ENCODE measurements at regions not wholly inside any gene's neighbourhood (a gene's known extent, or its start where the extent isn't known, plus 50 kb on each side); places are given as distances from the start of the nearest gene placed in this dataset.
"Not testable (repeated sequence)": the region's sequence is repeated elsewhere in the genome, so short reads cannot be mapped to it uniquely, and the experiment has no call there.

DNA sequence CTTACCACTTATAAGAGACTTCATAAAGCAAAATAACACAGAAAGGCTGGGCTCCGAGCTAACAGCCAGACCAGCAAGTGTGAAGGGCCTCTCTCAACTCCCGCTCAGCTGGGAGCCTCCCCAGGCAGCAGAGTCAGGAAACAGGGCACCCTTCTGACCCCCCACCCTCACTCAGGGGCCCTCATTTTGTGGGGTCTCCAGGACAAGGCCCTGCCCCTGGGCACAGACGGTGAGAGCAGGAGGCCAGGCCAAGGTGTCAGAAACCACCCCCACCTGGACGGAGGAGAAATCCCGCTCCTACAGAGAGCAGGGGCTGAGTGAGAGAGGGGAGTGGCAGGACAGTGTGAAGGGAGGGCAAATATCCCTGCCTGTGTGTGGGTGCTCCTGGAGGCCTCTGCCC, 135.8 kb upstream of the FOXD4L5 start:
- Histone ChIP-seq H3K9me3 (no peaks in the 10 kb centered on the region; the same call in 1 of the 2 replicates), H3K27me3 (no peaks in the 10 kb centered on the region), H3K36me3 (no peaks in the 10 kb centered on the region), H3K4me3 (ENCODE audit: low read depth, low read length) (no peak overlapping the region), H3K4me1 (no peaks in the 10 kb centered on the region)
- DNase-seq = no peak
- TF ChIP-seq, protein P1, sequence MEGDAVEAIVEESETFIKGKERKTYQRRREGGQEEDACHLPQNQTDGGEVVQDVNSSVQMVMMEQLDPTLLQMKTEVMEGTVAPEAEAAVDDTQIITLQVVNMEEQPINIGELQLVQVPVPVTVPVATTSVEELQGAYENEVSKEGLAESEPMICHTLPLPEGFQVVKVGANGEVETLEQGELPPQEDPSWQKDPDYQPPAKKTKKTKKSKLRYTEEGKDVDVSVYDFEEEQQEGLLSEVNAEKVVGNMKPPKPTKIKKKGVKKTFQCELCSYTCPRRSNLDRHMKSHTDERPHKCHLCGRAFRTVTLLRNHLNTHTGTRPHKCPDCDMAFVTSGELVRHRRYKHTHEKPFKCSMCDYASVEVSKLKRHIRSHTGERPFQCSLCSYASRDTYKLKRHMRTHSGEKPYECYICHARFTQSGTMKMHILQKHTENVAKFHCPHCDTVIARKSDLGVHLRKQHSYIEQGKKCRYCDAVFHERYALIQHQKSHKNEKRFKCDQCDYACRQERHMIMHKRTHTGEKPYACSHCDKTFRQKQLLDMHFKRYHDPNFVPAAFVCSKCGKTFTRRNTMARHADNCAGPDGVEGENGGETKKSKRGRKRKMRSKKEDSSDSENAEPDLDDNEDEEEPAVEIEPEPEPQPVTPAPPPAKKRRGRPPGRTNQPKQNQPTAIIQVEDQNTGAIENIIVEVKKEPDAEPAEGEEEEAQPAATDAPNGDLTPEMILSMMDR (IDR thresholded peaks at IDR 0.05; ENCODE audit: low read depth, low read length) = no peak

DNA sequence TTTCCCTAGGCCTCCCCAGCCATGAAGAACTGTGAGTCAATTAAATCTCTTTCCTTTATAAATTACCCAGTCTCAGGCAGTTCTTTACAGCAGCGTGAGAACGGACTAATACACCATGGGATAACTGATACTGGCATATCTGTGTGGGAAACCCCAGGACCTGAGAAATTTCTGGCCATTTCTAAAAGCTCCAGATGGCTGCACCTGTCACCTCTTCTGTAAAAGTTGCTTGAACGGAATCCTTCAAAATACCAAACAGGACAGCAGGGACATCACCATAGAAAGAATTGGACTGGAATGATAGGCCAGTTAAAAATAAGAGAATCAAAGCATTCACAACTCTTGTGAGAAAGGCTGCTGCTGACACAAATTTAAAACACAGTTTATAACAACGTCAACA, 134.0 kb upstream of the FOXD4L5 start:
- H3K4me3 ChIP-seq (ENCODE audit: low read depth, low read length); H3K27me3 ChIP-seq; H3K36me3 ChIP-seq; DNase-seq; H3K9me3 ChIP-seq; H3K4me1 ChIP-seq: not testable (repeated sequence)

DNA sequence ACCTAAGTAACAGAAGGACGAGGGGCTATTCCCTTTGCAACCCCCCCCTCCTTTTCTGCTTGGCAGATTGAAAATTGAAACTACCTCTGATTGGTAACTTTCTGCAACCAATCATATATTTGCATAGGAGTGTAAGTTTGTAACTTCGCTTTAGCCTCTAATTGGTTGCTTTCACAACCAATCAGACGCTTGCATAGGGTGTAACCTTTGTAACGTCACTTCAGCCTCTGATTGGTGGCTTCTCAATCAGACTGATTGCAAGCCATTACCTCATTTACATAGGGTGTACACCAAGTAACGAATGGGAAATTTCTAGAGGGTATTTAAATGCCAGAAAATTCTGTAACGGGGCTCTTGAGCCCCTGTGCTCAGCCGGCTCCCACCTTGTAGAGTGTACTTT, 131.9 kb upstream of the FOXD4L5 start:
- H3K27me3 ChIP-seq; DNase-seq; H3K9me3 ChIP-seq; H3K4me1 ChIP-seq; H3K4me3 ChIP-seq (ENCODE audit: low read depth, low read length); H3K36me3 ChIP-seq: not testable (repeated sequence)

DNA sequence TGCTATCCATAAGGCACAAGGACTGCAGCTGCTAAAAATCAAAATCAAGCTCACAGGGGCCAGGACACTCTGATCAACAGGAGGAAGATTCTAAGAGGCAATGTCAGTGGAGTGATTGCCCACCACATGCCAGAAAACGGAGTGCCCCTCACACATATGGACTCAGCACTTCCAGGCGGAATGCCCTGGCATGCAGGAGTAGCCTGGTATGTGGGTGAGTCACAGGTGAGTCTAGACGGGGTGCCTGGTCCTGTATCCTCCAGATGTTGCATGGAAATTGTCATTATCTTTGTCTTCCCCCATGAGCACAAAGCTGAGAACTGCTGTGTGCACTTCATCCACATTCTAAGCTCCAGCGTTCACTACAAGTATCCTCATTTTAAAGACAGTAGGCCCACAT, 129.2 kb upstream of the FOXD4L5 start:
- H3K36me3 ChIP-seq; H3K9me3 ChIP-seq; H3K27me3 ChIP-seq; H3K4me1 ChIP-seq; H3K4me3 ChIP-seq (ENCODE audit: low read depth, low read length); DNase-seq: not testable (repeated sequence)

DNA sequence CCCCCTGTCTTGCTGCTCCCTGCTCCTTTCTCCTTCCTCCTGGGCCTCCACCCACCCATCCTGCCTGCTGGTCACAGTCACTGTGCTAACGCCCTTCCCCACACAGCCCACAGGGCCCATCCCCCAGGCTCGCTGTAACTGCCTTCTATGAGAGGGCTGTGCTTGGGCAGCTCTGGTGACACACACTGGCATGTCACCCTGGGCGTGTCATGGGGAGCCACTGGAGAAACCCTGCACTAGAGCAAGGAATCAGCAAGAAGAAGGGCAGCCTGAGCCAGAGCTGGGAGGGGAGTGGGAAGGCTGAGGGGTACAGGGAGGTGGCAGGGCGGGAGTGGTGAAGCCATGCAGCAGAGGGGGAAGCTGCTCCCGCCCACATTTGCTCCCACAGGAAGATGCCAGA, 128.4 kb upstream of the FOXD4L5 start:
- H3K9me3 ChIP-seq; DNase-seq; H3K4me3 ChIP-seq (ENCODE audit: low read depth, low read length); H3K36me3 ChIP-seq; H3K27me3 ChIP-seq; H3K4me1 ChIP-seq: not testable (repeated sequence)

DNA sequence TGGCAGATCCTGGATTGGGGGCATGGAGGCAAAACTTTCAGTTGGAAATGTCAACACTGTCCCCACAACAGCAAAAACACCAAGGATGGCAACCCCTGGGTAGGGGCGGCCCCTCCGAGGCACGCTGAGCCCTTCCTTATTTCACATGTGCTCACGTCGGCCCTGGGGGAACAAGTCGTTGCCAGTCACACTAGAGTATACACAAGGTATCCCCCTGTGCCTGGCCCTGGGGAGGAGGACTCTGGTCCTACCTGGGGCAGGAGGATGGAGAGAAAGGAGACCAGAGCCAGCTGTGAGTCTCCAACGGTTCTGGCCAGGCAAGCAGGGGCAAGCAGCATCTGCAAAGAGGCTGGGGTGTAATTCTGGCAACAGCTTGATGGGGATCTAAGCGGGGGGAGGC, 126.9 kb upstream of the FOXD4L5 start:
- TF ChIP-seq, protein P1 (IDR thresholded peaks at IDR 0.05; ENCODE audit: low read depth, low read length) = no peak
- H3K4me1 ChIP-seq = no peaks in the 10 kb centered on the region
- no peaks in the 10 kb centered on the region for H3K36me3 ChIP-seq
- H3K9me3 ChIP-seq = no peaks in the 10 kb centered on the region; the same call in 1 of the 2 replicates
- no peak overlapping the region for H3K4me3 ChIP-seq (ENCODE audit: low read depth, low read length)
- no peak for DNase-seq
- no peaks in the 10 kb centered on the region for H3K27me3 ChIP-seq

DNA sequence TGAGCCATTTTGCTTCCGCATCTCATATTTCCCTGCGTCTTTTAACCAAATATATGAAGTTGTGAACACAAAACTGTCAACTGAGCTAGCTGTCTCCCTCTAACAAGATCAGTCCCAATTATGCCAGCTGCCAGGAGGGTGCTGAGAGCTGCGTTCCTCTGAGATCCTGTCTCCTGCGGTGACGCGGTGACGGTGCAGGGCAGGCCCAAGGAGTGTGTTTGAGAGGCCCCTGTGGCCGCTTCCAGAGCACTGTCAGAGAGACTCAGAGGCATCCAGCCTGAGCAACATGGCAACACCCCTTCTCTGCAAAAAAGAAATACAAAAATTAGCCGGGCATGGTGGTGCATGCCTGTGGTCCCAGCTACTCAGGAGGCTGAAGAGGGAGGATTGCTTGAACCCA, 126.3 kb upstream of the FOXD4L5 start:
- no peaks in the 10 kb centered on the region; the same call in 1 of the 2 replicates for H3K9me3 ChIP-seq
- H3K4me3 ChIP-seq (ENCODE audit: low read depth, low read length) = no peak overlapping the region
- TF ChIP-seq, protein P1 (IDR thresholded peaks at IDR 0.05; ENCODE audit: low read depth, low read length) = no peak
- no peaks in the 10 kb centered on the region for H3K4me1 ChIP-seq
- H3K36me3 ChIP-seq = no peaks in the 10 kb centered on the region
- H3K27me3 ChIP-seq = no peaks in the 10 kb centered on the region
- DNase-seq = no peak

DNA sequence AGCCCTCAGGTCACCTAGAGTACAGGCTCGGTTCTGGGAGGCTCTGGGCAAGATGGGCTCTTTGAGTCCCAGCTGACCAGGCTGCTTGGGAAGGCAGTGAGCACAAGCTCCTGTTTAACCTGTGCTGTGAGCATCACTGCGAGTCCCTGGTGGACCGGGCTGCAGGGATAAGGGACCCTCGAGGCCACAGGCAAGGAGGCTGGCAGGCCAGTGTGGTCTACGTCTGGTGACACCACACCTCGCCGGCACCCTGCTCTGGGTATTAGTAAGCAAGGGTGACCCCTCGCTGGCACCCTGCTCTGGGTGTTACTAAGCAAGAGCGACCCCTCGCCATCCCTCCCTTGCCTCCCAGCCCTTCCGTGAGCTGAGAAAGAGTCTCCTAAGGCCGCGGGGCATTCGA, 125.9 kb upstream of the FOXD4L5 start:
- Histone ChIP-seq H3K4me3 (ENCODE audit: low read depth, low read length) (no peak overlapping the region), H3K36me3 (no peaks in the 10 kb centered on the region), H3K27me3 (no peaks in the 10 kb centered on the region), H3K4me1 (no peaks in the 10 kb centered on the region), H3K9me3 (no peaks in the 10 kb centered on the region; the same call in 1 of the 2 replicates)
- TF ChIP-seq, protein P1 (IDR thresholded peaks at IDR 0.05; ENCODE audit: low read depth, low read length) = no peak
- no peak for DNase-seq

Measured in BE2C (cell line).